DOHH2 (cell line): ENCODE measurements at regions not wholly inside any gene's neighbourhood (a gene's known extent, or its start where the extent isn't known, plus 50 kb on each side); places are given as distances from the start of the nearest gene placed in this dataset.

ENCODE experiments used
- H3F3A ChIP-seq: fragments of 200-600 bp; sonication (generic), shearing (Covaris generic); 2 replicates; pipeline ENCODE4 v1.6.0; 2016; ENCODE audit warnings: antibody characterized with exemption, mild to moderate bottlenecking; ENCODE audit not compliant: control insufficient read depth, insufficient read depth
- H3K27ac ChIP-seq: fragments of 200-600 bp; sonication (generic); 2 replicates; pipeline ENCODE4 v1.5.1; 2014; ENCODE audit warnings: low read depth, mild to moderate bottlenecking, low read length, moderate library complexity
- H3K27me3 ChIP-seq: fragments of 200-600 bp; sonication (generic); 2 replicates; pipeline ENCODE4 v1.6.1; 2014; ENCODE audit warnings: mild to moderate bottlenecking, low read length, mixed read lengths; ENCODE audit not compliant: control insufficient read depth
- H3K36me3 ChIP-seq: fragments of 200-600 bp; sonication (generic); 2 replicates; pipeline ENCODE4 v1.6.1; 2014; ENCODE audit warnings: mild to moderate bottlenecking, low read length, moderate library complexity, mixed read lengths; ENCODE audit not compliant: control insufficient read depth
- H3K4me1 ChIP-seq: fragments of 200-600 bp; sonication (generic); 2 replicates; pipeline ENCODE4 v1.6.1; 2014; ENCODE audit warnings: mild to moderate bottlenecking, low read length, mixed read lengths; ENCODE audit not compliant: control insufficient read depth
- H3K4me2 ChIP-seq: fragments of 200-600 bp; sonication (generic); 2 replicates; pipeline ENCODE4 v1.6.0; 2014; ENCODE audit warnings: mild to moderate bottlenecking, low read length, moderate library complexity
- H3K4me3 ChIP-seq: fragments of 200-600 bp; sonication (generic); 2 replicates; pipeline ENCODE4 v1.5.1; 2014; ENCODE audit warnings: mild to moderate bottlenecking, low read length, mixed read lengths
- H3K79me2 ChIP-seq: fragments of 200-600 bp; sonication (generic); 2 replicates; pipeline ENCODE4 v1.6.1; 2014; ENCODE audit warnings: mild to moderate bottlenecking, low read length, mixed read lengths; ENCODE audit not compliant: control insufficient read depth
- H3K9me2 ChIP-seq: fragments of 200-600 bp; sonication (generic); replicated peaks from 2 replicates; pipeline ENCODE4 v1.6.1; 2014; ENCODE audit warnings: mild to moderate bottlenecking, low read length, mixed read lengths; ENCODE audit not compliant: control insufficient read depth
- H3K9me3 ChIP-seq: fragments of 200-600 bp; sonication (generic); 2 replicates; pipeline ENCODE4 v1.6.1; 2014; ENCODE audit warnings: antibody characterized with exemption, low read length, mixed read lengths; ENCODE audit not compliant: control insufficient read depth, insufficient read depth
- H4K20me1 ChIP-seq: fragments of 200-600 bp; sonication (generic); 2 replicates; pipeline ENCODE4 v1.6.0; 2014; ENCODE audit warnings: low read depth, mild to moderate bottlenecking, antibody characterized with exemption, low read length, moderate library complexity; ENCODE audit not compliant: control insufficient read depth, insufficient read depth
- CTCF ChIP-seq: fragments of 200-600 bp; sonication (generic); IDR thresholded peaks from one replicate; pipeline ENCODE4 v1.5.1; 2014; ENCODE audit warnings: antibody characterized with exemption, mild to moderate bottlenecking, low read depth, low read length; ENCODE audit not compliant: poor library complexity, severe bottlenecking
- EZH2phosphoT487 ChIP-seq: fragments of 200-600 bp; sonication (generic); IDR thresholded peaks from 2 replicates; pipeline ENCODE4 v1.6.1; 2017; ENCODE audit warnings: borderline replicate concordance, mild to moderate bottlenecking, antibody characterized with exemption, low read length, moderate library complexity, mixed read lengths

- no peak overlapping the region for H3K4me3 ChIP-seq
- H3K27ac ChIP-seq, result no peak overlapping the region
- H3K79me2 ChIP-seq, result no peaks in the 10 kb centered on the region
- no peak overlapping the region for H3K4me2 ChIP-seq
- no peaks in the 10 kb centered on the region for H3K27me3 ChIP-seq
- H3K4me1 ChIP-seq, result no peaks in the 10 kb centered on the region
- H3K36me3 ChIP-seq, result no peaks in the 10 kb centered on the region
- no peaks in the 10 kb centered on the region for H3K9me3 ChIP-seq
- no peak for TF ChIP-seq EZH2phosphoT487
- no peaks in the 10 kb centered on the region for H3K9me2 ChIP-seq
- no peaks in the 10 kb centered on the region for H4K20me1 ChIP-seq
- no peaks in the 10 kb centered on the region for H3F3A ChIP-seq
These were observed 94.5 kb upstream of the ATP1A1 start for GRCh38 chr1:116278541-116278866.

GRCh38 chr1:116279715-116280114 lies 93.3 kb upstream of the ATP1A1 start:
- Histone ChIP-seq H3K9me2 (no peaks in the 10 kb centered on the region), H3K4me2 (no peak overlapping the region), H4K20me1 (no peaks in the 10 kb centered on the region), H3K36me3 (no peaks in the 10 kb centered on the region), H3K4me1 (no peaks in the 10 kb centered on the region), H3K27ac (no peak overlapping the region), H3K9me3 (no peaks in the 10 kb centered on the region), H3F3A (no peaks in the 10 kb centered on the region), H3K4me3 (no peak overlapping the region), H3K79me2 (no peaks in the 10 kb centered on the region), H3K27me3 (no peaks in the 10 kb centered on the region)
- TF ChIP-seq CTCF (no peak), EZH2phosphoT487 (no peak)

GRCh38 chr1:116284819-116285390 lies 88.1 kb upstream of the ATP1A1 start:
- peaks cover 36% of the 10 kb centered on the region for H3K4me1 ChIP-seq
- TF ChIP-seq EZH2phosphoT487 (no peak), CTCF (no peak)
- no peaks in the 10 kb centered on the region for H3K9me2 ChIP-seq
- H3K4me3 ChIP-seq, result no peak overlapping the region
- no peaks in the 10 kb centered on the region for H3K36me3 ChIP-seq
- H3K27me3 ChIP-seq, result no peaks in the 10 kb centered on the region
- H4K20me1 ChIP-seq, result no peaks in the 10 kb centered on the region
- no peaks in the 10 kb centered on the region for H3K9me3 ChIP-seq
- H3K27ac ChIP-seq, result no peak overlapping the region
- no peaks in the 10 kb centered on the region for H3F3A ChIP-seq
- H3K4me2 ChIP-seq, result no peak overlapping the region
- H3K79me2 ChIP-seq, result no peaks in the 10 kb centered on the region

- Histone ChIP-seq H3K9me3 (no peaks in the 10 kb centered on the region), H3K4me3 (no peak overlapping the region), H3F3A (no peaks in the 10 kb centered on the region), H3K27me3 (no peaks in the 10 kb centered on the region), H3K36me3 (no peaks in the 10 kb centered on the region), H3K4me1 (peaks cover 36% of the 10 kb centered on the region), H4K20me1 (no peaks in the 10 kb centered on the region), H3K4me2 (no peak overlapping the region; the same call in 1 of the 2 replicates), H3K9me2 (no peaks in the 10 kb centered on the region), H3K79me2 (no peaks in the 10 kb centered on the region), H3K27ac (no peak overlapping the region)
- TF ChIP-seq EZH2phosphoT487 (no peak), CTCF (no peak)
These were observed 86.5 kb upstream of the ATP1A1 start for GRCh38 chr1:116286541-116286971.
